ENCODE measurements at regions not wholly inside any gene's neighbourhood (a gene's known extent, or its start where the extent isn't known, plus 50 kb on each side); places are given as distances from the start of the nearest gene placed in this dataset.

DNA sequence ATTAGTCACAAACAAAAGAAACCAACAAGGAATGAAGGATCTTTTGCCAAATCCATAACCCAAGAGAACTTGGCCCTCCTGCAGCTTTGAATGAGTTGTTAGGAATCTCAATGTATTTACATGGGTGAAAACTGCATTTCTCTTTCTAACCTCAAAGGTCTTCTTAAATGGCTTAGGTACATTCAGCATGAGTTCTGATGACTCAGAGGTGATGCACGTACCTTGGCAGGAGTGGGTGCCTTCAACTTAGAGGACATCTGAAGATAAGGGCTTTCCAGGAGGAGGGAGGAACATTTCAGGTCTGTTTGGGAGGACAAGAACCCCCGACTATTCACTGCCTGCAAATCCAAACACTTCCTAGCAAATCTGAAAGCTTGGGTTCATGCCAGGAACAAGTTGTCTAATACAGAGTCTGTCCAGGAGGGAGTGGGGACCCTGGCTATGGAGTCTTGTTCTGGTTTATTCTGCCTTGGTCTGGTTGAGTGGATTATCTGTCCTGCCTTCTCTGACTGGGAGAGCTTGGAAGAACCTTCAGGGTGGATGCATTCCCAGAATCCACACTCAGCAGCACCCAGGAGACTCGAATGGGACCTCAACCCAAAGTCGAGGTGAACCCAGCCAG is 65.7 kb downstream of the IRX2 start:
- TF ChIP-seq, protein P1, sequence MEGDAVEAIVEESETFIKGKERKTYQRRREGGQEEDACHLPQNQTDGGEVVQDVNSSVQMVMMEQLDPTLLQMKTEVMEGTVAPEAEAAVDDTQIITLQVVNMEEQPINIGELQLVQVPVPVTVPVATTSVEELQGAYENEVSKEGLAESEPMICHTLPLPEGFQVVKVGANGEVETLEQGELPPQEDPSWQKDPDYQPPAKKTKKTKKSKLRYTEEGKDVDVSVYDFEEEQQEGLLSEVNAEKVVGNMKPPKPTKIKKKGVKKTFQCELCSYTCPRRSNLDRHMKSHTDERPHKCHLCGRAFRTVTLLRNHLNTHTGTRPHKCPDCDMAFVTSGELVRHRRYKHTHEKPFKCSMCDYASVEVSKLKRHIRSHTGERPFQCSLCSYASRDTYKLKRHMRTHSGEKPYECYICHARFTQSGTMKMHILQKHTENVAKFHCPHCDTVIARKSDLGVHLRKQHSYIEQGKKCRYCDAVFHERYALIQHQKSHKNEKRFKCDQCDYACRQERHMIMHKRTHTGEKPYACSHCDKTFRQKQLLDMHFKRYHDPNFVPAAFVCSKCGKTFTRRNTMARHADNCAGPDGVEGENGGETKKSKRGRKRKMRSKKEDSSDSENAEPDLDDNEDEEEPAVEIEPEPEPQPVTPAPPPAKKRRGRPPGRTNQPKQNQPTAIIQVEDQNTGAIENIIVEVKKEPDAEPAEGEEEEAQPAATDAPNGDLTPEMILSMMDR (conservative IDR thresholded peaks at IDR 0.05; ENCODE audit: low read depth, low read length): no peak
- TF ChIP-seq EZH2phosphoT487 (IDR thresholded peaks at IDR 0.05; ENCODE audit: borderline replicate concordance, low read length): no peak
